H1 (cell line): ENCODE measurements at regions not wholly inside any gene's neighbourhood (a gene's known extent, or its start where the extent isn't known, plus 50 kb on each side); places are given as distances from the start of the nearest gene placed in this dataset.

Experiments used
- CBX8 ChIP-seq: fragments of 300-800, 300-1000 bp; sonication (generic); IDR thresholded peaks from 2 replicates; pipeline ENCODE4 v1.7.1; 2016; ENCODE audit warnings: low read depth, low read length, borderline replicate concordance
- CHD2 ChIP-seq: IDR thresholded peaks from 2 replicates; pipeline ENCODE4 v1.6.1; 2012; ENCODE audit warnings: low read length, improper control_type of control experiment
- CTCF ChIP-seq, 3 experiments: IDR thresholded peaks; 1 replicate in 2 of 3; 2 replicates in 1 of 3; pipeline versions ENCODE4 v1.5.1 to v1.6.1; 2011; ENCODE audit warnings: low read length in 3 of 3, mild to moderate bottlenecking in 3 of 3, inconsistent platforms in 2 of 3, low read depth in 1 of 3, moderate library complexity in 1 of 3; ENCODE audit not compliant: insufficient read depth in 1 of 3; ENCODE audit errors: control extremely low read depth in 1 of 3
- EZH2 ChIP-seq: fragments of 200-600 bp; sonication (generic); IDR thresholded peaks from 2 replicates; pipeline ENCODE4 v1.7.1; 2012; ENCODE audit warnings: low read depth, mild to moderate bottlenecking, moderate library complexity, low read length, inconsistent platforms; ENCODE audit not compliant: severe bottlenecking
- JUND ChIP-seq: IDR thresholded peaks from 2 replicates; pipeline ENCODE4 v1.6.1; 2011; ENCODE audit warnings: mild to moderate bottlenecking, improper control_type of control experiment, low read length
- NANOG ChIP-seq: IDR thresholded peaks from 2 replicates; pipeline ENCODE4 v1.6.1; 2011; ENCODE audit warnings: low read length, low read depth, mild to moderate bottlenecking, inconsistent platforms; ENCODE audit not compliant: insufficient read depth, poor library complexity, severe bottlenecking
- POLR2AphosphoS5 ChIP-seq: IDR thresholded peaks from 2 replicates; pipeline ENCODE4 v1.6.1; 2011; ENCODE audit warnings: low read depth, low read length
- RFX5 ChIP-seq: IDR thresholded peaks from 2 replicates; pipeline ENCODE4 v1.6.1; 2011; ENCODE audit warnings: low read depth, low read length, improper control_type of control experiment, borderline replicate concordance
- RXRA ChIP-seq: IDR thresholded peaks from 2 replicates; pipeline ENCODE4 v1.6.1; 2011; ENCODE audit warnings: low read depth, mild to moderate bottlenecking, low read length, moderate library complexity; ENCODE audit not compliant: insufficient read depth
- SP2 ChIP-seq: IDR thresholded peaks from 2 replicates; pipeline ENCODE4 v1.6.1; 2012; ENCODE audit warnings: mild to moderate bottlenecking, low read length, inconsistent platforms
- SRF ChIP-seq: IDR thresholded peaks from 2 replicates; pipeline ENCODE4 v1.6.1; 2011; ENCODE audit warnings: mild to moderate bottlenecking, low read depth, low read length, moderate library complexity

DNA sequence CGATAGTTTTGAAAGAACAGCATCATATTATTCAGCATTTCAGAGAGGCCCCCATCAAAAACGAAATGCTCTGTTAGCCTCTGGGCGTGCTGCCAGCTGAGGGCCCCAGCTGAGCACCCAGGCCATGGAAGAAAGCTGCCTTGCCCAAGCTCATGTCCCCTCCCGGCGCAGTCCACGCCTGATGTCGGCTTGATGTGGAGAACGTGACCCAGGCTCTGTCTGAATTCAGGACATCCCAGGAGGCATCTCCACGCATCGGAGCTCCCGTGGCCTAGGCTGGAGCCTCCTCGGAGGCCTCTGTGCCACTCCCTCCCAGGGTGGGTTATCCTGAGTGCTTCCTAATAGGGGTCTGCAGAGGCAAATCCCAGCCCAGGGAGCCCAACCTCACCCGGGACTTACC is 218.3 kb upstream of the AKR1E2 start:
- TF ChIP-seq POLR2AphosphoS5 (no peak), RFX5 (no peak), CTCF (IDR thresholded peaks at IDR 0.05; ENCODE audit: control extremely low read depth in 1 of 3, insufficient read depth in 1 of 3, low read depth in 1 of 3, low read length in 3 of 3) (no peak), CBX8 (no peak), NANOG (no peak), SRF (no peak), JUND (no peak), RXRA (no peak), SP2 (no peak), EZH2 (no peak), CHD2 (no peak)
